Endothelial cell of umbilical vein (primary cell): ENCODE measurements at regions not wholly inside any gene's neighbourhood (a gene's known extent, or its start where the extent isn't known, plus 50 kb on each side); places are given as distances from the start of the nearest gene placed in this dataset.

Source experiments
- EZH2 ChIP-seq: IDR thresholded peaks from 2 replicates; pipeline ENCODE4 v1.6.1; 2012; ENCODE audit warnings: borderline replicate concordance, low read depth, mild to moderate bottlenecking, moderate library complexity, low read length, inconsistent platforms; ENCODE audit not compliant: severe bottlenecking
- FOS ChIP-seq: IDR thresholded peaks from 2 replicates; pipeline ENCODE4 v1.6.1; 2011; ENCODE audit warnings: mild to moderate bottlenecking, low read length, moderate library complexity, borderline replicate concordance; ENCODE audit not compliant: insufficient read depth
- JUN ChIP-seq: IDR thresholded peaks from 2 replicates; pipeline ENCODE4 v1.6.1; 2011; ENCODE audit warnings: borderline replicate concordance, low read depth; ENCODE audit not compliant: insufficient read length, insufficient read depth
- MAX ChIP-seq: IDR thresholded peaks from 2 replicates; pipeline ENCODE4 v1.6.1; 2011; ENCODE audit not compliant: insufficient read depth, insufficient read length
- POLR2A ChIP-seq: IDR thresholded peaks from 2 replicates; pipeline ENCODE4 v1.6.1; 2012; ENCODE audit warnings: low read depth, mild to moderate bottlenecking, control low read depth, low read length
- POLR2AphosphoS5 ChIP-seq: IDR thresholded peaks from 2 replicates; pipeline ENCODE4 v1.6.1; 2012; ENCODE audit warnings: low read depth, mild to moderate bottlenecking, control low read depth, low read length, moderate library complexity; ENCODE audit not compliant: insufficient read depth
- TF ChIP-seq, protein P1 (sequence below), 2 donors: IDR thresholded peaks; 1 replicate in 1 of 2; 2 replicates in 1 of 2; pipeline ENCODE4 v1.5.1; 2011; ENCODE audit warnings: low read length in 2 of 2, mild to moderate bottlenecking in 2 of 2, moderate library complexity in 2 of 2, control low read depth in 1 of 2, inconsistent platforms in 1 of 2, low read depth in 1 of 2; ENCODE audit not compliant: insufficient read depth in 1 of 2; ENCODE audit errors: extremely low read depth in 1 of 2

GRCh38 chr7:26461518-26461917 lies 169.9 kb downstream of the SNX10 start:
- no peak for TF ChIP-seq POLR2AphosphoS5
- TF ChIP-seq, protein P1, sequence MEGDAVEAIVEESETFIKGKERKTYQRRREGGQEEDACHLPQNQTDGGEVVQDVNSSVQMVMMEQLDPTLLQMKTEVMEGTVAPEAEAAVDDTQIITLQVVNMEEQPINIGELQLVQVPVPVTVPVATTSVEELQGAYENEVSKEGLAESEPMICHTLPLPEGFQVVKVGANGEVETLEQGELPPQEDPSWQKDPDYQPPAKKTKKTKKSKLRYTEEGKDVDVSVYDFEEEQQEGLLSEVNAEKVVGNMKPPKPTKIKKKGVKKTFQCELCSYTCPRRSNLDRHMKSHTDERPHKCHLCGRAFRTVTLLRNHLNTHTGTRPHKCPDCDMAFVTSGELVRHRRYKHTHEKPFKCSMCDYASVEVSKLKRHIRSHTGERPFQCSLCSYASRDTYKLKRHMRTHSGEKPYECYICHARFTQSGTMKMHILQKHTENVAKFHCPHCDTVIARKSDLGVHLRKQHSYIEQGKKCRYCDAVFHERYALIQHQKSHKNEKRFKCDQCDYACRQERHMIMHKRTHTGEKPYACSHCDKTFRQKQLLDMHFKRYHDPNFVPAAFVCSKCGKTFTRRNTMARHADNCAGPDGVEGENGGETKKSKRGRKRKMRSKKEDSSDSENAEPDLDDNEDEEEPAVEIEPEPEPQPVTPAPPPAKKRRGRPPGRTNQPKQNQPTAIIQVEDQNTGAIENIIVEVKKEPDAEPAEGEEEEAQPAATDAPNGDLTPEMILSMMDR (IDR thresholded peaks at IDR 0.05; ENCODE audit: extremely low read depth in 1 of 2, insufficient read depth in 1 of 2, low read depth in 1 of 2, low read length in 2 of 2): no peak
- TF ChIP-seq POLR2A: no peak
- no peak for TF ChIP-seq MAX
- TF ChIP-seq EZH2: no peak
- no peak for TF ChIP-seq FOS
- TF ChIP-seq JUN: no peak
